ENCODE measurements at regions not wholly inside any gene's neighbourhood (a gene's known extent, or its start where the extent isn't known, plus 50 kb on each side); places are given as distances from the start of the nearest gene placed in this dataset.

- TF ChIP-seq CTCF (conservative IDR thresholded peaks at IDR 0.05) (no peak), ZFX (IDR thresholded peaks at IDR 0.05) (no peak)
Measured at GRCh38 chr2:186972281-186972970, 123.5 kb upstream of the ZSWIM2 start.
